ENCODE measurements at regions not wholly inside any gene's neighbourhood (a gene's known extent, or its start where the extent isn't known, plus 50 kb on each side); places are given as distances from the start of the nearest gene placed in this dataset.

- Histone ChIP-seq H3K4me3 (no peak overlapping the region), H3K36me3 (no peaks in the 10 kb centered on the region), H3K27me3 (ENCODE audit: low read depth) (no peaks in the 10 kb centered on the region), H3K27ac (replicated peaks) (peak overlapping the region; percentile 18), H3K9me3 (replicated peaks) (no peaks in the 10 kb centered on the region), H3K4me1 (peaks cover 50% of the 10 kb centered on the region)
- DNase-seq: no peak
- intact Hi-C loops (cut with micrococcal nuclease): no loop called here
- TF ChIP-seq, protein P1, sequence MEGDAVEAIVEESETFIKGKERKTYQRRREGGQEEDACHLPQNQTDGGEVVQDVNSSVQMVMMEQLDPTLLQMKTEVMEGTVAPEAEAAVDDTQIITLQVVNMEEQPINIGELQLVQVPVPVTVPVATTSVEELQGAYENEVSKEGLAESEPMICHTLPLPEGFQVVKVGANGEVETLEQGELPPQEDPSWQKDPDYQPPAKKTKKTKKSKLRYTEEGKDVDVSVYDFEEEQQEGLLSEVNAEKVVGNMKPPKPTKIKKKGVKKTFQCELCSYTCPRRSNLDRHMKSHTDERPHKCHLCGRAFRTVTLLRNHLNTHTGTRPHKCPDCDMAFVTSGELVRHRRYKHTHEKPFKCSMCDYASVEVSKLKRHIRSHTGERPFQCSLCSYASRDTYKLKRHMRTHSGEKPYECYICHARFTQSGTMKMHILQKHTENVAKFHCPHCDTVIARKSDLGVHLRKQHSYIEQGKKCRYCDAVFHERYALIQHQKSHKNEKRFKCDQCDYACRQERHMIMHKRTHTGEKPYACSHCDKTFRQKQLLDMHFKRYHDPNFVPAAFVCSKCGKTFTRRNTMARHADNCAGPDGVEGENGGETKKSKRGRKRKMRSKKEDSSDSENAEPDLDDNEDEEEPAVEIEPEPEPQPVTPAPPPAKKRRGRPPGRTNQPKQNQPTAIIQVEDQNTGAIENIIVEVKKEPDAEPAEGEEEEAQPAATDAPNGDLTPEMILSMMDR (IDR thresholded peaks at IDR 0.05; ENCODE audit: borderline replicate concordance): no peak
Measured at GRCh38 chr6:154890874-154891273, 104.2 kb upstream of the TIAM2 start.

DNA sequence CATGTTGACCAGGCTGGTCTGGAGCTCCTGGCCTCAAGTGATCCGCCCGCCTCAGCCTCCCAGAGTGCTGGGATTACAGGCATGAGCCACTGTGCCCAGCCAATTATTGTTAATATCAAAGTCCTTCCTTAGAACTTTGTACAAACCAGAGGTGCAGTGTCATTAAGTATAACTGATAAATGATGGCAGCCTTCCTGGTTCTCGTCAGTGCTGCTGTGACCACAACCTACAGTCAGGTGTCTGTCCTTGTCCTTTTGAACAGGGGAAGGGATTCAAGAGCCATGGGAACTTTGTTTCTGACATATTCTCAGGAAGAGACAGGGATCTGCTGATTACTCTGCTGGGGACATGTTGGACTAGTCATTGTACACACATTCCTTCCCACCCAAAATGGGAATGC, 103.2 kb upstream of the TIAM2 start:
- intact Hi-C loops (cut with micrococcal nuclease): no loop called here
- peaks cover 3% of the 10 kb centered on the region for H3K36me3 ChIP-seq
- H3K27ac ChIP-seq (replicated peaks): peak overlapping the region; percentile 29
- H3K4me1 ChIP-seq: peaks cover 50% of the 10 kb centered on the region
- no peak overlapping the region for H3K4me3 ChIP-seq
- no peaks in the 10 kb centered on the region for H3K27me3 ChIP-seq (ENCODE audit: low read depth)
- TF ChIP-seq, protein P1 (IDR thresholded peaks at IDR 0.05; ENCODE audit: borderline replicate concordance): no peak
- H3K9me3 ChIP-seq (replicated peaks): no peaks in the 10 kb centered on the region
- DNase-seq: no peak

DNA sequence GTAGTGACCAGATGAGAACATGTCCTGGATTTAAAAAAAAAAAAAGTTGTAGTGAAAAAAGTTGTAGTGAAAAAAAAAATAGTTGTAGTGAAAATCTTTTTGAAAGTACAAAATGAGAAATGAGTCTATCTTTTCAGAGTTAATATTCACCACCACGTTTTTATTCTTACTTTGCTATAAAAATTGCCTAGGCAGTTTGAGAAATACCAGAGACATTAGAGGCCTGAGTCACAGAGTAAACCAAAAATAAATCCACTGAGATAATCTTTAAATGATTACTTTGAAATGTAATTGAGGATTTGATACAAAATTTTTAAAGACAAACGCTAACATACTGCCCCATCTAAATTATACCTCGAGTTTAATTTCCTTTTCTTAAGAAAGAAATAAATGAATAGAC, 101.2 kb upstream of the TIAM2 start:
- no peak overlapping the region for H3K4me3 ChIP-seq
- no peak for DNase-seq
- H3K9me3 ChIP-seq (replicated peaks): no peaks in the 10 kb centered on the region
- TF ChIP-seq, protein P1 (IDR thresholded peaks at IDR 0.05; ENCODE audit: borderline replicate concordance): no peak
- peaks cover 3% of the 10 kb centered on the region for H3K36me3 ChIP-seq
- H3K27ac ChIP-seq (replicated peaks): no peak overlapping the region
- peaks cover 37% of the 10 kb centered on the region for H3K4me1 ChIP-seq
- intact Hi-C loops (cut with micrococcal nuclease): no loop called here
- H3K27me3 ChIP-seq (ENCODE audit: low read depth): no peaks in the 10 kb centered on the region

GRCh38 chr6:154894902-154895301, 100.2 kb upstream of the TIAM2 start:
- Histone ChIP-seq H3K4me3 (no peak overlapping the region), H3K27me3 (ENCODE audit: low read depth) (no peaks in the 10 kb centered on the region), H3K9me3 (replicated peaks) (no peaks in the 10 kb centered on the region), H3K4me1 (peaks cover 32% of the 10 kb centered on the region), H3K27ac (replicated peaks) (no peak overlapping the region), H3K36me3 (peaks cover 3% of the 10 kb centered on the region)
- DNase-seq: no peak
- intact Hi-C loops (cut with micrococcal nuclease): no loop called here
- TF ChIP-seq, protein P1 (IDR thresholded peaks at IDR 0.05; ENCODE audit: borderline replicate concordance): no peak

DNA sequence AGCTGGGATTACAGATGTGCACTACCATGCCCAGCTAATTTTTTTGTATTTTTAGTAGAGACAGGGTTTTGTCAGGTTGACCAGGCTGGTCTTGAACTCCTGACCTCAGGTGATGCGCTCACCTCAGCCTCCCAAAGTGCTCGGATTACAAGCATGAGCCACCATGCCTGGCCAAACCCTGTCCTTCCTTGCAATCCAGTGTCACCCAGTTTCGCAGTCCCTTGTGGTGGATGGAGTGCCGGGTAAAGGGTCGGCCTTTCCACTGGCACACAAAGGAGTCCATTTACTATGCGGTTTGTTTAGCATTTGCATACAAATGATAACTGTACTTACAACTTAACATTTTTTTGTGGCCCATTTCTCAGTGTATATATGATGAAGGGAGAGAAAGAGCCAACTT, 99.3 kb upstream of the TIAM2 start:
- no peak for DNase-seq
- peaks cover 3% of the 10 kb centered on the region for H3K36me3 ChIP-seq
- intact Hi-C loops (cut with micrococcal nuclease): no loop called here

More for the DNA sequence above, 99.3 kb upstream of the TIAM2 start:
- Histone ChIP-seq H3K4me3 (no peak overlapping the region), H3K27ac (replicated peaks) (no peak overlapping the region), H3K27me3 (ENCODE audit: low read depth) (no peaks in the 10 kb centered on the region), H3K4me1 (peaks cover 30% of the 10 kb centered on the region), H3K9me3 (replicated peaks) (no peaks in the 10 kb centered on the region)
- TF ChIP-seq, protein P1 (IDR thresholded peaks at IDR 0.05; ENCODE audit: borderline replicate concordance): no peak
